GM19438 (cell line): ENCODE measurements at regions not wholly inside any gene's neighbourhood (a gene's known extent, or its start where the extent isn't known, plus 50 kb on each side); places are given as distances from the start of the nearest gene placed in this dataset.
"Not testable (repeated sequence)": the region's sequence is repeated elsewhere in the genome, so short reads cannot be mapped to it uniquely, and the experiment has no call there.

Experiments used
- ATAC-seq: cut with Tn5 transposase; IDR thresholded peaks from one replicate; pipeline ENCODE4 v1.9.1; 2021; ENCODE audit warnings: low read depth; ENCODE audit not compliant: unreplicated experiment

- no peak for ATAC-seq
These were observed 50.4 kb upstream of the CACUL1 start for GRCh38 chr10:118805146-118805545.

DNA sequence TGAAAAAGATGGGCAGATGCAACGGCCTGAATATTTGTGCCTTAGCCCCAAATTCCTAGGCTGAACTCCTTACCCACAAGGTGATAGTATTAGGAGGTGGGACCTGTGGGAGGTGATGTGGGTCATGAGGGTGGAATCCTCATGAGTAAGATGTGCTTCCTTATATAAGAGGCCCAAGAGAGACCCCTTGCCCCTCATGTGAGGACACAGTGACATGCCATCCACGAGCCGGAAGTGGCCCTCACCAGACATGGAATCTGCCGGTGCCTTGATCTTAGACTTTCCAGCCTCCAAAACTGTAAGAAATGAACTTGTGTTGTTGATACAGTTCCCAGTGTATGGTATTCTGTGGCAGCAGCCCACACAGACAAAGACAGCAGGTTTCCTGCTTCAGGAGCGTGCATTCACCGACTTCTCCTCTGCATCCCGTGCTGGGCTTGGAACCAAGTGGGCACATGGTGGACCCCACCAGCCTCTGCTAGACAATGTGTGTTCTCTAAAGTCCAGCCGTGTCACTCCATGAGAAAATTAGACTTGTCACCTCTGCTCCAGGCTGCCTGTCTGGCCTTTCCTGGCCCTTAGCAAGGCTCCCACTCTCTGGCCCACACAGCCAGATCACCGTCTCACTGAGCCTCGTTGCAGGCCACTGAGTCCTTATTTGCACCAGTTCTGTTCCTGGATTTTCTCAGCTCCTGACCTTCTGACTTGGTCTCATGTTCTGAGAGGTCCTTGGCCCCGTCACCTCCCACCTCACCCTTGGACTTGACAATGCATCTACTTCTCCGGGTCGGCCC is 52.9 kb upstream of the CACUL1 start:
- ATAC-seq = no peak

GRCh38 chr10:118808601-118809356 is 54.0 kb upstream of the CACUL1 start:
- ATAC-seq = no peak

DNA sequence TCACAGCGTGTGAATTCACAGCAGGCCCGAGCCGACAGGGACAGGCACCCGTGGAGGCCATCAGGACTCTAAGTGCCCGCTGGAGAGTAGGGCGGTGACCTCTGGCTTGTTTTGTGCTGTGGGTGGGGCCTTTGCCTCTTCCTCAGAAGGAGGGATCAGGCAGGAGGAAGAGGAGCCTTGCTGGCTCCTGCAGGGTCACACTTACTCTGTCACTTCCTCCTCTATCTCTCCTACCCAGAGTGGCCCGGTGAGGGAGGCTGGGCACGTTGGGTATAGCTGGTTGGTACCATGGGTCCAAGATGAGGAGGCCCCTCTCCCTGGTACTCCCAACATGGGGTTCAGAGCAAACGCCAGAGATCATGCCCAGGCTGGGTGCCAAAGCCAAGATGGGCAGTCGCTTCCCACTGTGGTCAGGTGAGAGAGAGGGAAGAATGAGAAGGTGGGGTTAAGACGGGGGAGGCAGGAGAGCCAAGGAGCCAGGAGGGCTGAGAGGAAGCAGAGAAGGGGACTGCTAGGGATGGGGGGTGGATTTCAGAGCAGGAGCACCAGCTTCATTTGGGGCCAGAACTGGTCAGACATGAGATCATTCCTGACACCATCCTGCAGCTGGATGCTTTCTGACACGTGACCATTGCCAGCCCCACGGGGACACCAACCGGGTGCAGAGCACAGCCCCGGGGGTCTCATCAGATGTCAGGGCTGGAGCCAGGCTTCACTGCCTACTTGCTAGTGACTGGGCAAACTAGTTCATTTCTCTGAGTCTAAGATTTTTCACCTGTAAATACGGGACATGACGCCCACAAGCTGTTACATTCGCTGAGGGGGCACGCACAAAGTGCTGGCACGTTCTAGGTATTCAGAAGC is 54.8 kb upstream of the CACUL1 start:
- ATAC-seq = no peak

DNA sequence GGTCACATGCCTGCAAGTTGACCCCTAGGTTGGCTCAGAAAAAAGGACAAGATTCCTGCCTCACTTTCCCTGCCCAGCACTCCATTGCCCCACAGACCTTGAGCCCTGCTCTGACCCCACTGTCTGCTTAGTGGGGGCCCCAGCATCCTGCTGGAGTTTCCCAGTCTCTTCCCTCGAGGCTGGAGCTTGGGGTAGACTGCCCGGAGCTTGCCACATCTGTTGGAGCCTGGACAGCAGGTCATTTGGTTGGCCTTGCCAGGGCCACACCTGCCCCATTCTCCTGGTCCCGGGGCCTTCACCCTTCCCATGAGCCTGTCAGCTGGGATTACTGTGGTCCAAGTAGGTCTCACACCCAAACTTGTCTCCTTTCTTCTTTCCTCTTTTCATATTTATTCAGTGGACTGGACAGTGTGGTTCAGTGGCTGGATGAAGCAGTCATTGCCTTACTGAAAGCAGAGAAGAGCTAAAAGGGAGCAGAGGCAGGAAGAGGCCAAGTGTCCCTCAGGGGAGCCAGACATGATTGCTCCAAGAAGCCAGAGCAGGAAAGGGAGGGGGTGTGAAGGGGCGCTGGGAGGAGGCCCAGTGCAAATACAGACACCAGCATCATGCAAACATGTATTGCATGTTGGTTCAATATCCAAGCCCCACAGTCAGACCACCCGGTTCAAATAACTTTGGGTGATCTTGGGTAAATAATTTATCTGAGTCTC is 56.2 kb upstream of the CACUL1 start:
- ATAC-seq = no peak

GRCh38 chr10:118811675-118812392 is 57.1 kb upstream of the CACUL1 start:
- ATAC-seq = no peak

GRCh38 chr10:118812393-118812740 is 57.6 kb upstream of the CACUL1 start:
- no peak for ATAC-seq

DNA sequence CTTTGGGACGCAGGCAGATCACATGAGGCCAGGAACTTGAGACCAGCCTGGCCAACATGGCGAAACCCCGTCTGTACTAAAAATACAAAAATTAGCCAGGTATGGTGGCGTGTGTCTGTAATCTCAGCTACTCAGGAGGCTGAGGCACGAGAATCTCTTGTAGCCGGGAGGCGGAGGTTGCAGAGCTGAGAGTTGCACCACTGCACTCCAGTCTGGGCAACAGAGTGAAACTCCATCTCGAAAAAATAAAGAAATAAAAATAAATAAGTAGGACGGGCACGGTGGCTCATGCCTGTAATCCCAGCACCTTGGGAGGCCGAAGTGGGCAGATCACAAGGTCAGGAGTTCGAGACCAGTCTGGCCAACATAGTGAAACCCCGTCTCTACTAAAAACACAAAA is 58.2 kb upstream of the CACUL1 start:
- ATAC-seq = not testable (repeated sequence)

DNA sequence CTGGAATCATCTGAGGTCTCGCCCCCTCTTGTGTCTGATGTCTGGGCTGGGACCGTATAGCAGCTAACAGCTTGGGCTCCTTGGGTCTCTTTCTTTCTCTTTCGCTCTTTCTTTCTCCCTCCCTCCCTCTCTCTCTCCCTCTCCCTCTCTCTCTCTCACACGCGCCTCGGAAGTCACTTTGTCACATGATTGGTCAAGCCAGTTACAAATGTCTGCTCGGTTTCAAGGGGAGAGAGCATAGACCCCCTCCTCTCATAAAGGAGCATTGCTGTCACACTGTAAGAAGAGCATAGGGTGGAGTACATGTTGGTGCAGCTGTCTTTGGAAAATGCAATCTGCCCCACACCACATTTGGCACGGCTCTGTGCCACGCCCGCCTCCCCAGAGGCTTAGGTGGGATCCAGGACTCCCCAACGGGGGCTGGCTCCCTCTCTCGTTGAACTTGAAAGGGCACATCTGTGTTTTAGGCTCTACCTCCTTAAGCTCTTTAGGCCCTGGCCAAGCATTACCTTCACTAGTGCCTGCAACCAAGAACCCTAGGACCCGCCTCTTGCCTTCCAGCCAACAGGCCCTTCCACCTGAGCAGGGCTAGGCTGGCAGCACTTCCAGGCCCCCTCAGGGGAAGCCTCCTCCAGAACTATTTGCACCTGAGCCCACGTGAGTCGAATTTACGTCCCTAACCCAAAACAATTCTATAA is 61.9 kb upstream of the CACUL1 start:
- no peak for ATAC-seq

DNA sequence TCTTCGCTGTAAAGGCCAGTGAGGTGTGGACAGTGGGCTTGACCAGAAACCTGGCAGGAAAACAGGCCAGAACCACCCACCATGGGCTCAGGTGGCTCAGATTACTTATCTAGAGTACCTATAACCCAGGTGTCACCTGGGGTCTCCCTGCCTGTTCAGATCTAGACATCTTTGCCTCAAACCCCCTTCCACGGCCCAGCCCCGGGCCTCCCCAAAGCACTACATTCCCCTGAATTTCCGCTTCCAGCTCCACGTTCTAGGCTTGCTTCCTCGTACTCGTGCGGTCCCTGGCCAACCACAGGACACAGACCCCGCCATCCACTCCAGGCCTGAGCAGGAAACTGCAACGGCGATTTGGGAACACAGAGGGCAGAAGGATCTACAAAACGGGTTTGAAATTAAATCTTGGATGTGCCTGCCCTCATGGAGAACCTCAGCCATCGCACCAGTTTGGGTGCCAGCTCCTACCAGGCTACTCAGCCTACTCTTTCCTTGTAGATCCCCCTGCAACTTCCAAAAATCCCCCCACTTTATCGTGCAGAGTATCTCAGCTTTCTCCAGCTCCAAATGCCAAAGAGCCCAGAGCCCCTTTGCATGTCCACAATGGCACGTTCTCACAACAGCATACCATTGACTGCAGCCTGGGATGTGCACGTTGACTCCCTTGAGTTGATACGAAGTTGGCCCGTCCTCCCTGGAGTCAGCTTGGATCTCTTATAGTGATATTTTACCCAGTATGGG is 62.7 kb upstream of the CACUL1 start:
- no peak for ATAC-seq

- no peak for ATAC-seq
These were observed 64.0 kb upstream of the CACUL1 start for GRCh38 chr10:118818621-118819221.

DNA sequence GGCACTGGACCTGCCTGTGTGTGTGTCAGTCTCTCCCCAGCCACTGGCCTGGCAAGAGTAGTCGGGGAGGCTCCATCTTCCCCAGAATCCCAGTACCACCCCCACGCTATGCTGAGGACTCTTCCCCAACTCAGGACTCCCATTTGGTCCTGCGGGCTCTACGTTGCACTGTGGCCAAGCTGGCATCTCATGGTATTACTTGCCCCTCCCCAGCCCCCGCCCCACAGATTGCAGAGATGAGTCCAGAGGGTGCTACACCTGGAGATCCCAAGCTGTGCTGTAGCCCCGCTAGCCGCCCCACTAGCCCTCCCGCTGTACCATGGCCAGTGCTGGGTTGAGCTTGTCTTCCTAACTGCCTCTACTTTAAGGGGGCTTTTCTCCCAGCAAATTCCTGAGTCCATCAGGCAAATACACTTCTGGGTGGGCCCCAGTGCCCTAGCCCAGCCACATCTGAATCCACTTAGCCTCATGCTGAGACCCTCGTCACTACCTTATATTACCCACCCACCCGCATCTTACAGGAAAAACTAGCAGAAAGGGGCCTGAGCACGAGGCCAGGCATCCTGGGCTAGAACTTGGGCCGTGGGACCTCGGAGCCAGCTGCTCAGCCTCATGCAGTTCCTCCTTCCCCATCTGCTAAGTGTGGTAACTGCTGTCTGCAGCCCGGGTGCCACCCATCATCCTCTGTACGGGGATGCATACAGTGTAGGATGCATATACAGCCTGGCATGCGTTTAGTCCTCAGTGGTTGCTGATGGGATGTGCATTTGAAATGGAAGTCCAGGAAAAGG is 65.8 kb upstream of the CACUL1 start:
- ATAC-seq = no peak

GRCh38 chr10:118823256-118823907 is 68.6 kb upstream of the CACUL1 start:
- ATAC-seq = no peak

DNA sequence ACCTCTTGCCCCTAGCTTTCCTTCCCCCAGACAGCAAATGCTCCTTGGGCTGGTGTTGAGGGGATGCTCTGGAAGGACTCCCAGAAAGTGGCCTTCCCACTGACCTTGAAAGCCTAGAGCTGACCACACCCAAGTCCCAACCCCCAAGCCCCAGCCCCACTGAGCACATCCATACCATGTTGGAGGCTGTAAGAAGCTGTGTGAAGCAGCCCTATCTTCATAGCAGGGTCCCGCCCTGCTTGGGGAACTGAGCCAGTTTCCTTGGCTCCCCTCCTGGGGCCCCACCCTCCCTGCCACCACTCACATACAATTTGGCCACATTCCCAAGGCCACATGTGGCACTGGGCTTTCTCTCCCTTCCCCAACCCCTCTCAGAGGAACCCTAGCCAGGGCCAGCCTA is 72.3 kb upstream of the CACUL1 start:
- no peak for ATAC-seq

- ATAC-seq = no peak
These were observed 72.8 kb upstream of the CACUL1 start for GRCh38 chr10:118827466-118828155.

GRCh38 chr10:118832241-118832651 is 77.5 kb upstream of the CACUL1 start:
- ATAC-seq = no peak
